COLO668 (cell line): ENCODE measurements at regions not wholly inside any gene's neighbourhood (a gene's known extent, or its start where the extent isn't known, plus 50 kb on each side); places are given as distances from the start of the nearest gene placed in this dataset.

Source experiments
- DNase-seq: peaks from one replicate; lab custom pipeline; 2025; ENCODE audit not compliant: unreplicated experiment; lab: John Stamatoyannopoulos, UW

DNA sequence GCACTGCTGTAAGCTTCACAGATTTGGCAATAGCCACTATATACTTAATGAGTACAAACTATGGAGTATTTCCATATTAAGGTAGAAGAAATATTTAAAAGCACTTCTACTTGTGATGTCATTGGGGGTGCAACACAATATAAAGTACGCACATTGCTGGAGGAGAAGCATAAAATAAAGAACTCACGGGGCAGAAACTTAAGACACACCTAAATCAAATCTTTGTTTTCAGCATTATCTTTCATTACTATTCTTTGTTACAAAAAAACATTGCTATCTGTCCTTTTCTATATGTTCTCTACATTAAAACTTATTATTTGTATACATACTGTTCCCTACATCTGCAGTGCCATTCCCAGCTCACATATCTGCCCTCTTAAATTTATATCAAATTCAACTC is 93.3 kb upstream of the VPREB1 start:
- DNase-seq: no peak

- DNase-seq: no peak
Observed at GRCh38 chr22:22150457-22150856, 94.1 kb upstream of the VPREB1 start.

- DNase-seq: no peak
Observed at GRCh38 chr22:22148905-22149304, 95.7 kb upstream of the VPREB1 start.

- DNase-seq: no peak
Observed at GRCh38 chr22:22144858-22145257, 99.7 kb upstream of the VPREB1 start.

DNA sequence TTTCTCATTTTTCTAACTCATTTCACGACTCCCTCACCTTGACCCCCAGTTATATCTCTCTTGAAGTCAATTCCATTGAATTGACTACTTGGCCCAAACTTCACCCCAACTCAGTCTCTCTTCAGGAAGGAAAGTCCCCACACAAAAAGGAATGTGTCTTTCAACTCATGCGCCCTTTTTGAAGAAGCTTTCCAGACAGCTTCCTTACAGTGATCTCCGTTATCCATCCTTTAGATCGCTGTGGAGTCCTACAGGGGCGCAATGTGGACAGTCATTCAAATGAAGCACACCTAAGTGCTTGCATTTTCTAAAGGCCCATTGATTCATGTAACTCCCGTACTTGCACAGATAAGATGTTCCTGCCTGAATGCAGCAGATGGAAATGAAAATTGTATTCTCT is 101.1 kb upstream of the VPREB1 start:
- DNase-seq: no peak

DNA sequence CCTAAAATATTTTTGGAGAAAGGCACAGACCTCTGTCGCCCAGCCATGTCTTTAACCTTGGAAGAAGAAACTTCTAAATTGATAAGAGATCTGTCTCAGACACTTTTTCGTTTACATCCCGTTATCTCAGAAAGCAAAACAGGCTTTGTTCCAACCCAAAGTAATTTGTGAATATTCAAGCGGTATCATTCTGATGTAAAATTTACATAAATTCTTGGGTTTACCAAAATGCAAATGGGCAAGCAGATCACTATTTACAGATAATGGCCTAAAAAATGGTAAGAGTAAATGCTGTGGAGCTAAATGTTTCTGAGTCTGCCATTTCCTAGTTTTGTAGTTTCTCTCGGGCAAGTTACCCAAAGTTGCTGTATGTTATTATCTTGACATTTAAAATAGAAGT is 101.9 kb upstream of the VPREB1 start:
- no peak for DNase-seq

DNA sequence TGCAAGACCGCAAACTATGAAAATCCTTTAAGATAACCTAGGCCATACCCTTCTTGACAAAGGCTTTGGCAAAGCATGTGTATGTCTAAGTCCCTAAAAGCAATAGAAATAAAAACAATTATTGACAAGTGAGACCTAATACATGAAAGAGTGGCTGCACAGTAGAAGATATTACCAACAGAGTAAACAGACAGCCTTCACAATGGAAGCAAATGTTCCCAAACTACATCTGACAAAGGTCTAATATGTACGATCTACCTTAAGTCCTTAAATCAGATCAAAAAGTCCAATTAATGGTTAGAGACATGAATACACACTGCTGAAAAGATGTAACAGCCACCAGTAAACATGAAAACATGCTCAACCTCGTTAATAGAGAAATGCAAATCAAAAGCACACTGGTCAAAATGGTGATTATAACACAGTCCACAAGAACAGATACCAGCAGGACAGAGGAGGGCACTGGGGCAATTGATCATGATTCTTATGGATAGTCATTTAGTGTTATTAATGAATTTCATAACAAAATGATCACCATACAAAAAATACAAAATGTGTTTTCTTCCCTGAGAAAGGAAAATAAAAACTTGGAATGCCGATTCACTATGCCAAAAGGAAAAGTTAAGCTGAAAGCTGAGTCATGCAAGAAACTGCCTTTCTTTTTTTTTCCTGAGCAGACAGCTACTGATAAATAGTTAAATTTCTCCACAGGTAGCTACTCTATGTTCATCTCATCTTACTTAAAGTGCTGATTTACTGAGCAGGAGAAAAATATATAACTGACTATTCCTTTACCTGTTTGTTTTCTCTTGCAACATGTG is 102.6 kb upstream of the VPREB1 start:
- DNase-seq: no peak

GRCh38 chr22:22141031-22141430 is 103.6 kb upstream of the VPREB1 start:
- DNase-seq: no peak

GRCh38 chr22:22139364-22139763 is 105.2 kb upstream of the VPREB1 start:
- DNase-seq: no peak

GRCh38 chr22:22138915-22139314 is 105.7 kb upstream of the VPREB1 start:
- DNase-seq: no peak

DNA sequence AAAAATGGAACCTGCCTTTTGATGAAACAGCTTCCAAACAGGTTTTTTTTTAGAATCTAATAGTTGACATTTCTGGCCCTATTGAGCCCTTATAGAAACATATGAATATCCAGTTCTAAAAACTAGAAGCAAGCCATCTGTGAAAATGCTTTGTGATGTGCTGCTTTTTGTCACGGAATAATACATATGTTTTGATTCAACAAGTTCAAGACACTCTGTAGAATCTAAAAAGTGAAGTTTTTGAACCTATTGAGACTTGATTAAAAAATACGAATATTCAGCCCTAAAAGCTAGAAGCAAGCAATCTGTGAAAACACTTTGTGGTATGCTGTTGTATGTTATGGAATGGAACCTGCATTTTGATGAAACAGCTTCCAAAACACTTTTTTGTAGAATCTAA is 106.7 kb upstream of the VPREB1 start:
- no peak for DNase-seq

GRCh38 chr22:22133910-22134309 is 110.7 kb upstream of the VPREB1 start:
- no peak for DNase-seq

GRCh38 chr22:22130953-22131608 is 113.5 kb upstream of the VPREB1 start:
- DNase-seq: no peak

DNA sequence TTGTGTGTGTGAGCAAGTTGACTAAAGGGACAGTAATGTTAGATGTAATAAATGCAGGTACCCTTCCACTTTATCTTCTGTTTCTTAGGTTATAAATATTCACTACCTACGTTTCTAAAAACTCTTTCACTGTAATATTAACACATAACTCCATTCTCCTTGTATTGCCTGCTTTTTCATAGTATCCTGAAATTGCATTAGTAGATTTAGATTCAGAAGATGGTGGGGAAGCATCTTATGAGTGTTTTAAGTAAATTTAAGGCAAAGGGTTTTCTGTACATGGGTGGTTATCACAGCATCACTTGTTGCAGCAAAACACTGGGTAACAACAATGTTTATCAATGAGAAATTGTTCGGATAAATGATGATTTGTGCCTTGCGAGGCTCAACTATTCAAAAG is 115.2 kb upstream of the VPREB1 start:
- DNase-seq: no peak

DNA sequence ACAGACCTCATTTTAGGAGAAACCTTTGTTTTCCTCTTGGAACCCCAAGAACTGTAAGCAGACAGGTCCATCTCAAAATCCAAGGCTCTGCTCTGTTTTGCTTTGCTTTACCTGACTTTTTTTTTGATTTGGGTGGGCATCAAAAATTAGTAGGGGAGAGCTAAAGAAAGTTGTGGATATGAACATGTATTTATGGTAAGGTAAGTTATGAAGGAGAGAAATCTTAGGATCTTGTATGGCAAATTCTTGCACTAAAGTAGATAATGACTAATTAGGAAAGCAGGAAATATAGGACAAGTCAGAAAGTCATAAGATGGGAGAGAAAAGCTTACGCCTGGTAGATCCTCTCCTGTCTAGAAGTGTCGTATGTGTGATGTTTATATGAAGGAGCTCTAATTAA is 116.1 kb upstream of the VPREB1 start:
- no peak for DNase-seq

DNA sequence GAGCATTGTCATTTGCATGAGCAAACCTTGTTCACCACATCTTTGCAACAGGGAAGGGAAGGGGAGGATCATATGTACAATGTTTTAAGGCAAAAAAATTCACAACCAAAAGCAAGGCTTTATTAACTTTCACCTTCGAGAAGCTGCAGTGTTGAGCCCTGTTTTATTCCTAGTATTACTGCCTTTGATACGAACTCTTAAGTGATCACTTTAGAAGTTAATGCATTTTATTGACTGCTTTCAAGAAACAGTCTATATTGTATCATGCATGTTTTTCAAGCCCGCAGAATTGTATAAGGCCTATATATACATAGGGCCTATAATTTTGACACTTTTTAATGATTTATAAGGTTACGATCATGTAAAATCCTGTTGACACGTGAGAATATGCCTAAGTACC is 117.5 kb upstream of the VPREB1 start:
- DNase-seq: no peak

DNA sequence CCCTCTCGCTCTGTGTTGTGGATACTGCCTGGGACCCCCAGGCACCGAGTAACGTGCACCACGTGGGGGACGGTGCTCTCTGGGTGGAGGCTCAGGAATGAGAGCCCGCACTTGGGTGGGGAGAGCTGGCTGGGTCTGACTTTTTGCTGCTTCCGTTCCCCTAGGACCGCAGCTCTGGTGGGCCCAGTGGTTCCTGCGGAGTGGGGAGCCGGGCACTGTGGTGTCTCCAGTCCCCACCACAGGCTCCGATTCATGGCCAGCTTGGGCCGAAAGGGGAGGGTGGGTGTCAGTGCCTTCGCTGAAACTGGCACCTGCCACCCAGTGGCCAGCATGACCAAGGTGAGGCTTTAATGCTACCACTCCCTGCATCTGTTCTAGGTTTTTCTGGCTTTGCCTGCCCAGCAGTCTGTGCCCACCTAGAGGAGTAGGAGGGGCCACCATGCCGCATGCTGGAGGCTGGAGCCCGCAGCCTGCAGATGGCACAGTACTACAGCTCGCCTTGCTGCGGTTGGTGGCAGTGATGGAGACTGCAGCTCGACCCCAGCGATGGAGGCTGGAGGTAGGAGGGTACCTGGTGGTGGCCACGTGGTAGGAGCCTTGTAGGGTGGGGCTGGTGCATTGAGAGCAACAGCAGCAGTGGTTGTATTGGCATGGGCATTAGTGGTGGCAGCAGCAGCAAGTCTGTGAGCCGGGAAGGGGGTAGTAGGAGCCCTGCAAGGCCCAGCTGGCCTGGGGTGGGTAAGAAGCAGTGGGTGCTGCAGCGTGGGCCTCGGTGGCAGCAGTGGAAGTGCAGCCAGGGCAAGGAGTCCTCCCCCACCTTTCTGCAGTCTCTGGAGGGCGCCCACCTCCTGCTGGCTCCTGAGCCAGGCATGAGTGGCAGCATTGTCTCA is 118.8 kb upstream of the VPREB1 start:
- no peak for DNase-seq

DNA sequence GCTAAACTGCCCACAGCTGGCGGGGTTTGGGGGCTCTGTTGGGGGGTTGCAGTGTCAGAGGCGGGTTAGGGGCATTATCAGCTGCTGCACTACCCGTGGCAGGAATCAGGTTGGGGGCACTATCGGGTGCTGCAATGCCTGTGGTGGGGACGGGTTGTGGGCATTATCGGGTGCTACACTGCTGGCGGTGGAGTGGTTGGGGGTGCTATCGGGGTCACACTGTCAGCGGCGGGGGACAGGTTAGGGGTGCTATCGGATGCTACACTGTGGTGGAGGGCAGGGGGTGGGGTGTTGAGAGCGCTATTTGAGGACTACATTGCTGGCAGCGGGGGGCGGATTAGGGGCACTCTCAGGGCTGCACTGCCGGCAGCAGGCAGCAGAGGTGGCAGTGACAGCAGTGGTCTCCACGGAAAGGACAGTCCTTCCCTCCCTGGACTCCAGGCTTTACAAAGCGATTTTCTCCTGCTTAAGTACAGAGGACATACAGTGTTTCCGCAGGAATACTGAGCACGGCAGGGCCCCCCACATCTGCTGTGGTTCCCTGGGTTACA is 119.5 kb upstream of the VPREB1 start:
- no peak for DNase-seq

GRCh38 chr22:22124374-22124773 is 120.2 kb upstream of the VPREB1 start:
- DNase-seq: no peak

GRCh38 chr22:22123960-22124278 is 120.7 kb upstream of the VPREB1 start:
- no peak for DNase-seq

GRCh38 chr22:22123118-22123959 is 121.2 kb upstream of the VPREB1 start:
- no peak for DNase-seq
